GM12891 (cell line): ENCODE measurements at regions not wholly inside any gene's neighbourhood (a gene's known extent, or its start where the extent isn't known, plus 50 kb on each side); places are given as distances from the start of the nearest gene placed in this dataset.
A peak's percentile ranks its signal among the peaks of the same experiment; 100 is the strongest.

Source experiments
- POLR2A ChIP-seq: IDR thresholded peaks from 2 replicates; pipeline ENCODE4 v1.6.1; 2011; ENCODE audit warnings: low read depth, low read length, control low read depth
- POLR2AphosphoS5 ChIP-seq: IDR thresholded peaks from 2 replicates; pipeline ENCODE4 v1.6.1; 2011; ENCODE audit warnings: low read depth, low read length, control low read depth
- SPI1 ChIP-seq: IDR thresholded peaks from 2 replicates; pipeline ENCODE4 v1.6.1; 2011; ENCODE audit warnings: low read depth, low read length, control low read depth
- TAF1 ChIP-seq: IDR thresholded peaks from 2 replicates; pipeline ENCODE4 v1.6.1; 2011; ENCODE audit warnings: low read depth, low read length, control low read depth

GRCh38 chr6:156647140-156647784 lies 129.9 kb upstream of the ARID1B start:
- TF ChIP-seq POLR2A, result no peak
- no peak for TF ChIP-seq POLR2AphosphoS5
- TF ChIP-seq TAF1, result no peak
- peak; percentile 18; the same call in 1 of the 2 replicates for TF ChIP-seq SPI1
